ENCODE measurements at regions not wholly inside any gene's neighbourhood (a gene's known extent, or its start where the extent isn't known, plus 50 kb on each side); places are given as distances from the start of the nearest gene placed in this dataset.
A peak's percentile ranks its signal among the peaks of the same experiment; 100 is the strongest.
"Not testable (repeated sequence)": the region's sequence is repeated elsewhere in the genome, so short reads cannot be mapped to it uniquely, and the experiment has no call there.

DNA sequence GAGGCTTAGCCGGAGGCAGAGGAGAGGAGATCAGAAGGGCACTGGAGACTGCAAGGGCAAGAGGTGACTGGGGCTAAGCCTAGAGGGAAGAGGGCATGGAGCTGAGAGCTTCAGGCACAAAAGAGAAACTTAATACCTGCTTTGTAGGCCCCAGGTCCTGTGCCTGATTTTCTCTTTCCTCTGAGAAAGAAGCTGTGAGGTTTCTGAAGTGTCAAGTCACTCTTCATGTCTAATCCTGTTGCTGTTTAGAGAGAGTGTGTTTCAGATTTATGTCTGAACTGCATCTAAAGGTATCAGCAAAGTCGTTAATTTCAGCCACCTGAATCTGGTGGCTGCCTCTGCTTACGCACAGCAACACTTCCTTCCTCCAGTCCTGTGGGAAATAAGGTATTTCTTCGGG, 106.9 kb upstream of the RNU6-1 start:
- H3K4me3 ChIP-seq (ENCODE audit: low read depth, low read length, poor library complexity, severe bottlenecking) = peak overlapping the region; percentile 28
- no peaks in the 10 kb centered on the region for H3F3A ChIP-seq (ENCODE audit: insufficient read depth, low read length)
- H3K79me2 ChIP-seq (ENCODE audit: insufficient read depth, low read length) = no peaks in the 10 kb centered on the region
- H4K20me1 ChIP-seq (ENCODE audit: insufficient read depth, low read length) = no peaks in the 10 kb centered on the region
- peaks cover 25% of the 10 kb centered on the region for H3K4me1 ChIP-seq (ENCODE audit: insufficient read depth, low read length, severe bottlenecking)
- peak overlapping the region; percentile 95 for H2AFZ ChIP-seq (ENCODE audit: low read length)
- no peaks in the 10 kb centered on the region for H3K36me3 ChIP-seq (ENCODE audit: insufficient read depth, low read length)
- H3K27ac ChIP-seq (ENCODE audit: low read depth, low read length, poor library complexity, severe bottlenecking) = peak overlapping the region; percentile 68
- no peaks in the 10 kb centered on the region for H3K27me3 ChIP-seq (ENCODE audit: insufficient read depth, low read length)
- H3K9ac ChIP-seq (ENCODE audit: low read length) = peak overlapping the region; percentile 59
- H3K9me3 ChIP-seq (ENCODE audit: low read length) = no peaks in the 10 kb centered on the region
- no peaks in the 10 kb centered on the region for H3K9me2 ChIP-seq (ENCODE audit: low read depth, low read length)
- TF ChIP-seq CTCF (IDR thresholded peaks at IDR 0.05; ENCODE audit: low read length) = no peak
- peak overlapping the region; percentile 67 for H3K4me2 ChIP-seq (ENCODE audit: low read length)

GRCh38 chr15:67947254-67948039, 106.7 kb upstream of the PIAS1 start:
- Histone ChIP-seq H3K9me2 (ENCODE audit: low read depth, low read length) (no peaks in the 10 kb centered on the region), H3K27ac (ENCODE audit: low read depth, low read length, poor library complexity, severe bottlenecking) (no peak overlapping the region), H2AFZ (ENCODE audit: low read length) (peak overlapping the region; percentile 95), H3K79me2 (ENCODE audit: insufficient read depth, low read length) (no peaks in the 10 kb centered on the region), H3K27me3 (ENCODE audit: insufficient read depth, low read length) (no peaks in the 10 kb centered on the region), H3K9me3 (ENCODE audit: low read length) (no peaks in the 10 kb centered on the region), H3F3A (ENCODE audit: insufficient read depth, low read length) (no peaks in the 10 kb centered on the region), H4K20me1 (ENCODE audit: insufficient read depth, low read length) (no peaks in the 10 kb centered on the region), H3K4me3 (ENCODE audit: low read depth, low read length, poor library complexity, severe bottlenecking) (no peak overlapping the region), H3K4me2 (ENCODE audit: low read length) (no peak overlapping the region), H3K9ac (ENCODE audit: low read length) (no peak overlapping the region; the same call in 1 of the 2 replicates), H3K36me3 (ENCODE audit: insufficient read depth, low read length) (no peaks in the 10 kb centered on the region), H3K4me1 (ENCODE audit: insufficient read depth, low read length, severe bottlenecking) (peaks cover 25% of the 10 kb centered on the region)
- no peak for TF ChIP-seq CTCF (IDR thresholded peaks at IDR 0.05; ENCODE audit: low read length)
- TF ChIP-seq EZH2 (IDR thresholded peaks at IDR 0.05; ENCODE audit: borderline replicate concordance, low read length) = no peak

GRCh38 chr15:67948215-67948614, 105.9 kb upstream of the PIAS1 start:
- Histone ChIP-seq H3K9me2 (ENCODE audit: low read depth, low read length) (no peaks in the 10 kb centered on the region), H3K27me3 (ENCODE audit: insufficient read depth, low read length) (no peaks in the 10 kb centered on the region), H3K9me3 (ENCODE audit: low read length) (no peaks in the 10 kb centered on the region), H3K9ac (ENCODE audit: low read length) (no peak overlapping the region), H2AFZ (ENCODE audit: low read length) (no peak overlapping the region), H3K79me2 (ENCODE audit: insufficient read depth, low read length) (no peaks in the 10 kb centered on the region), H4K20me1 (ENCODE audit: insufficient read depth, low read length) (no peaks in the 10 kb centered on the region), H3K27ac (ENCODE audit: low read depth, low read length, poor library complexity, severe bottlenecking) (no peak overlapping the region), H3K4me3 (ENCODE audit: low read depth, low read length, poor library complexity, severe bottlenecking) (no peak overlapping the region), H3K36me3 (ENCODE audit: insufficient read depth, low read length) (no peaks in the 10 kb centered on the region), H3K4me1 (ENCODE audit: insufficient read depth, low read length, severe bottlenecking) (peaks cover 25% of the 10 kb centered on the region), H3K4me2 (ENCODE audit: low read length) (no peak overlapping the region), H3F3A (ENCODE audit: insufficient read depth, low read length) (no peaks in the 10 kb centered on the region)
- no peak for TF ChIP-seq CTCF (IDR thresholded peaks at IDR 0.05; ENCODE audit: low read length)

GRCh38 chr15:67951187-67951586, 102.9 kb upstream of the PIAS1 start:
- H3K4me2 ChIP-seq (ENCODE audit: low read length); H4K20me1 ChIP-seq (ENCODE audit: insufficient read depth, low read length); H3K36me3 ChIP-seq (ENCODE audit: insufficient read depth, low read length); H3K4me3 ChIP-seq (ENCODE audit: low read depth, low read length, poor library complexity, severe bottlenecking); H3K9ac ChIP-seq (ENCODE audit: low read length); H3K79me2 ChIP-seq (ENCODE audit: insufficient read depth, low read length); H2AFZ ChIP-seq (ENCODE audit: low read length); H3K27ac ChIP-seq (ENCODE audit: low read depth, low read length, poor library complexity, severe bottlenecking); H3K9me2 ChIP-seq (ENCODE audit: low read depth, low read length); H3K27me3 ChIP-seq (ENCODE audit: insufficient read depth, low read length); H3F3A ChIP-seq (ENCODE audit: insufficient read depth, low read length); H3K9me3 ChIP-seq (ENCODE audit: low read length): not testable (repeated sequence)
- H3K4me1 ChIP-seq (ENCODE audit: insufficient read depth, low read length, severe bottlenecking) = peaks cover 15% of the 10 kb centered on the region
